GM23248 (cell line): ENCODE measurements at regions not wholly inside any gene's neighbourhood (a gene's known extent, or its start where the extent isn't known, plus 50 kb on each side); places are given as distances from the start of the nearest gene placed in this dataset.

Experiments
- EZH2 ChIP-seq: fragments of 200-600 bp; sonication (generic); IDR thresholded peaks from 2 replicates; pipeline ENCODE4 v1.6.1; 2018; ENCODE audit warnings: antibody characterized with exemption, mild to moderate bottlenecking; ENCODE audit not compliant: insufficient read depth, poor library complexity, severe bottlenecking
- EZH2phosphoT487 ChIP-seq: fragments of 200-600 bp; sonication (generic); IDR thresholded peaks from 2 replicates; pipeline ENCODE4 v1.6.1; 2018; ENCODE audit warnings: antibody characterized with exemption, moderate library complexity, mild to moderate bottlenecking, low read depth; ENCODE audit not compliant: insufficient read depth

- TF ChIP-seq EZH2: no peak
- no peak for TF ChIP-seq EZH2phosphoT487
These were observed 311.5 kb downstream of the RAD51AP2 start for GRCh38 chr2:17206771-17207170.
